ENCODE measurements at regions not wholly inside any gene's neighbourhood (a gene's known extent, or its start where the extent isn't known, plus 50 kb on each side); places are given as distances from the start of the nearest gene placed in this dataset.

DNA sequence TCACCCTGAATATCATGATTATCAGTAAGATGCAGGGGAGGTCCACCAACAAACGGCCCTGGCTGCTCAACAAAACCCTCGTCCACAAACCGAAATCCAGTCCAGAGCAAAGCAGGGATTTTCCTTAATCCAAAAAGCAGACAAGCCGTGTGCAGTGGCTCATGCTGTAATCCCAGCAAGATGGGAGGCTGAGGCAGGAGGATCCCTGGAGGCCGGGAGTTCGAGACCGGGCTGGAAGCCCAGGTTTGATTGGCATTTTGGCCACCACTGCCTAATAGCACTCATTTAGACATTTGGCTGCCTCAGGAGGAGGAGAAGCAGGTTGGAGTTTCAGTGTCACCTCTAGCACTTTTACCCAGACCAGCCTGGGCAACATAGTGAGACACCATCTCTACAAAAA, 562.0 kb upstream of the AUTS2 start:
- TF ChIP-seq POLR2AphosphoS5 (IDR thresholded peaks at IDR 0.05) (no peak), EP300 (IDR thresholded peaks at IDR 0.05) (no peak), POLR2A (IDR thresholded peaks at IDR 0.05; ENCODE audit: low read depth) (no peak)
- TF ChIP-seq, protein P1, sequence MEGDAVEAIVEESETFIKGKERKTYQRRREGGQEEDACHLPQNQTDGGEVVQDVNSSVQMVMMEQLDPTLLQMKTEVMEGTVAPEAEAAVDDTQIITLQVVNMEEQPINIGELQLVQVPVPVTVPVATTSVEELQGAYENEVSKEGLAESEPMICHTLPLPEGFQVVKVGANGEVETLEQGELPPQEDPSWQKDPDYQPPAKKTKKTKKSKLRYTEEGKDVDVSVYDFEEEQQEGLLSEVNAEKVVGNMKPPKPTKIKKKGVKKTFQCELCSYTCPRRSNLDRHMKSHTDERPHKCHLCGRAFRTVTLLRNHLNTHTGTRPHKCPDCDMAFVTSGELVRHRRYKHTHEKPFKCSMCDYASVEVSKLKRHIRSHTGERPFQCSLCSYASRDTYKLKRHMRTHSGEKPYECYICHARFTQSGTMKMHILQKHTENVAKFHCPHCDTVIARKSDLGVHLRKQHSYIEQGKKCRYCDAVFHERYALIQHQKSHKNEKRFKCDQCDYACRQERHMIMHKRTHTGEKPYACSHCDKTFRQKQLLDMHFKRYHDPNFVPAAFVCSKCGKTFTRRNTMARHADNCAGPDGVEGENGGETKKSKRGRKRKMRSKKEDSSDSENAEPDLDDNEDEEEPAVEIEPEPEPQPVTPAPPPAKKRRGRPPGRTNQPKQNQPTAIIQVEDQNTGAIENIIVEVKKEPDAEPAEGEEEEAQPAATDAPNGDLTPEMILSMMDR (IDR thresholded peaks at IDR 0.05), result no peak
- 83% methylated on average over 7 of the region's 7 CpGs for WGBS
- no peak overlapping the region for H3K27ac ChIP-seq (replicated peaks in 1 of 4)
- no peaks in the 10 kb centered on the region for H3K36me3 ChIP-seq
- H3K4me1 ChIP-seq, result no peaks in the 10 kb centered on the region
- H3K27me3 ChIP-seq, result no peaks in the 10 kb centered on the region
- intact Hi-C loops (cut with DNase I), result no loop called here
- no peak overlapping the region for H3K4me3 ChIP-seq
- H3K9me3 ChIP-seq, result peaks cover 0 to 2% (median 0%) of the 10 kb centered on the region in 4 donors
- DNase-seq (ENCODE audit: extremely low spot score), result peak; percentile 55

DNA sequence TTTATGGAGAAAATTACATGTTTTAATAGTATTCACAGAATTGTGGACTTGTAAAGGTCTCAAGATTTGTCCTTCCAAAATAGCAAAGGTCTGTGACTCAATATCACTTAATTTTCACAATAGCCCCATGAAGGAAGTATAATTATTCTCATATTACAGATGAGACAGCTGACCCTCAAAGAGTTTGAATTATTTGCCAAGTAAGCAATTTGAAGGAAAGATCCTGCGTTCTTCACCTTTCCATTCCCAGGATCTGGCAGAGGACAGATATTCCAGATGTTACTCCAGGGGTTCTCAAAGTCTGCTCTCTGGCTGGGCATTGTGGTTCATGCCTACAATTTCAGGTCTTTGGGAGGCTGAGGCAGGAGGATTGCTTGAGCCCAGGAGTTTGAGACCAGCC, 559.4 kb upstream of the AUTS2 start:
- peak; percentile 26 for DNase-seq (ENCODE audit: extremely low spot score)
- 100% methylated on average over 1 of the region's 1 CpG for WGBS
- intact Hi-C loops (cut with DNase I), result no loop called here

DNA sequence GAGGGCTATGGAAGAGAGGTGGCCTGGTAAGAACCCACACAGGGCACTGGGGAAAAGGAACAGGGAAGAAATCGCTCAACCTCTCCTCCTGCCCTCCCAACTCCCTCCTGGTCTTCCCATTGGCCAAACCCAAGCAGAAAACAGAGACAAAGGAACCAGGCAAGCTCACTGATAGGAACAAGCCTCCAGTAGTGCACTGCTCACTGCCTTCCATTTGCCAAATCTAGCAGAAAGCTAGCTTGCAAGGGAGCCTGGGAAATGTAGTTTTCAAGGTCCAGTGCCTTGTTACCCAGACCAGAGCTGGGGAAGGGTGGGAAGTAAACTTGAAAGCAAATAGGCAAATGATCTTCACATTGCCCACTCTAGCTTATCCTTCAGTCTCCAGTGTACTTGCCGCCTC, 556.1 kb upstream of the AUTS2 start:
- H3K36me3 ChIP-seq, result no peaks in the 10 kb centered on the region
- TF ChIP-seq, protein P1 (IDR thresholded peaks at IDR 0.05), result no peak
- TF ChIP-seq POLR2AphosphoS5 (IDR thresholded peaks at IDR 0.05), result no peak
- TF ChIP-seq POLR2A (IDR thresholded peaks at IDR 0.05; ENCODE audit: low read depth), result no peak
- TF ChIP-seq EP300 (IDR thresholded peaks at IDR 0.05), result no peak
- H3K4me3 ChIP-seq, result no peak overlapping the region
- H3K4me1 ChIP-seq, result no peaks in the 10 kb centered on the region
- intact Hi-C loops (cut with DNase I), result no loop called here
- peaks cover 0 to 22% (median 16%) of the 10 kb centered on the region in 4 donors for H3K9me3 ChIP-seq
- no peaks in the 10 kb centered on the region for H3K27me3 ChIP-seq
- no peak overlapping the region for H3K27ac ChIP-seq (replicated peaks in 1 of 4)
- WGBS, result 85% methylated on average over 2 of the region's 2 CpGs
- peak; percentile 86 for DNase-seq (ENCODE audit: extremely low spot score)

More for the DNA sequence above, 559.4 kb upstream of the AUTS2 start:
- Histone ChIP-seq H3K4me1 (no peaks in the 10 kb centered on the region), H3K9me3 (peaks cover 0 to 14% (median 13%) of the 10 kb centered on the region in 4 donors), H3K27me3 (no peaks in the 10 kb centered on the region), H3K27ac (replicated peaks in 1 of 4) (no peak overlapping the region), H3K4me3 (no peak overlapping the region), H3K36me3 (no peaks in the 10 kb centered on the region)
- TF ChIP-seq POLR2A (IDR thresholded peaks at IDR 0.05; ENCODE audit: low read depth) (no peak), EP300 (IDR thresholded peaks at IDR 0.05) (no peak), POLR2AphosphoS5 (IDR thresholded peaks at IDR 0.05) (no peak)
- TF ChIP-seq, protein P1 (IDR thresholded peaks at IDR 0.05), result no peak

DNA sequence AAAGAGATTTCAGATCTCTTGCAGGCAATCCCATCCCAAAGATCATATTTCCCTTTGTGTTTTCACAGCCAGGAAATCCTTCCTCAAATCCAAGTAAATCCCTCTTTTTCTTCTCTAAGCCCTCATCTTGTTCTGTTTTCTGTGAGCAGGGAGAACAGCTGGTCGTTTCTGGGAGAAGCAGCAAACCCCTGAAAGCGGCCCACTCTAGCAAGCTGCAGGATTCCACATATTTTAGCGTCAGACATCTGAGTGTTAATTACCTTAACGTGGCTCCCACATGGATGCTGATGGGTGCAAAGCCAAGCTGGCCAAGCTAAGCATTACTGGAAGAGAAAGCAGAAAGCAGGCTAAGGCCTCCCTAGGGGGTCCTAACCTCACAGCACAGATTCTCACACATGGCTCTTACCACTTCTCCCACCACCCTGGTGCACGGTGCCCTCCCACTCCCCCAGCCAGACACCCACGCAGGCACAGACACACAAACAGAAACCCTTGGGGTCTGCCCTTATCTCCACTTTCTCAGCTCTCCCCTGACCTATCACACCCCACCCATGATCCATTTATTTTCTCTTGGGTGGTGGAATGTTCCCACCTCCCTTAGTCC, 551.0 kb upstream of the AUTS2 start:
- H3K4me1 ChIP-seq, result no peaks in the 10 kb centered on the region
- WGBS, result 67% methylated on average over 6 of the region's 6 CpGs
- peak; percentile 70 for DNase-seq (ENCODE audit: extremely low spot score)
- H3K27ac ChIP-seq (replicated peaks in 1 of 4), result no peak overlapping the region
- TF ChIP-seq POLR2A (IDR thresholded peaks at IDR 0.05; ENCODE audit: low read depth), result no peak
- H3K27me3 ChIP-seq, result no peaks in the 10 kb centered on the region
- H3K9me3 ChIP-seq, result peaks cover 0 to 15% (median 7%) of the 10 kb centered on the region in 4 donors
- no peaks in the 10 kb centered on the region for H3K36me3 ChIP-seq
- no peak overlapping the region for H3K4me3 ChIP-seq
- intact Hi-C loops (cut with DNase I), result no loop called here

DNA sequence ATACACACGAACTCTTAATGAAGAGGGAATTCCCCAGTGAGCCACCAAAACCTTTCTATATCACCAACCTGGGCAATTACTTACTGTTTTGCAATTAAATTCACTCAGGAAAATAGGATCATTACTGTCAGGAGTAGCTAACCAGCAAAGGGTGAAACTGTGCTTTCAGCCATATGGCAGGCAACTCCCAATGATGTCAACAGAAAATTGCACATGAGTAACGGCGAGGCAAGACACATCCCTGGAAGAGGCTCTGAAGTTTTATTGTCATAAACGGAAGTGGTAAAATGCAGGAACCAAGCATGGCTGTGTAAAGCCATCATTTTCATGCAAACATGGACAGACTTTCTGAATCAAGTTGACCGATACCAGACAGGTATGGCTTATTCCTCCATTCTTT, 548.9 kb upstream of the AUTS2 start:
- DNase-seq (ENCODE audit: extremely low spot score), result peak; percentile 45
- Histone ChIP-seq H3K27ac (replicated peaks in 1 of 4) (no peak overlapping the region), H3K27me3 (no peaks in the 10 kb centered on the region), H3K36me3 (no peaks in the 10 kb centered on the region), H3K9me3 (peaks cover 0 to 9% (median 2%) of the 10 kb centered on the region in 4 donors), H3K4me1 (no peaks in the 10 kb centered on the region), H3K4me3 (no peak overlapping the region)
- intact Hi-C loops (cut with DNase I), result no loop called here
- no peak for TF ChIP-seq POLR2AphosphoS5 (IDR thresholded peaks at IDR 0.05)
- no peak for TF ChIP-seq POLR2A (IDR thresholded peaks at IDR 0.05; ENCODE audit: low read depth)
- TF ChIP-seq, protein P1 (IDR thresholded peaks at IDR 0.05), result no peak
- TF ChIP-seq EP300 (IDR thresholded peaks at IDR 0.05), result no peak
- 81% methylated on average over 5 of the region's 5 CpGs for WGBS

All from esophagus muscularis mucosa (tissue), 4 donors.